Fibroblast of skin of scalp (primary cell): ENCODE measurements at regions not wholly inside any gene's neighbourhood (a gene's known extent, or its start where the extent isn't known, plus 50 kb on each side); places are given as distances from the start of the nearest gene placed in this dataset.

Experiments
- DNase-seq: peaks from one replicate; pipeline ENCODE4 v3.0.0-alpha.2; 2013

GRCh38 chr4:41859087-41859486 lies 76.1 kb upstream of the TMEM33 start:
- DNase-seq = no peak

- DNase-seq = no peak
Observed at GRCh38 chr4:41857226-41857641, 78.0 kb upstream of the TMEM33 start.

GRCh38 chr4:41856797-41857196 lies 78.4 kb upstream of the TMEM33 start:
- no peak for DNase-seq

- no peak for DNase-seq
Observed at GRCh38 chr4:41853973-41854372, 81.3 kb upstream of the TMEM33 start.

- DNase-seq = no peak
Observed at GRCh38 chr4:41852229-41852628, 83.0 kb upstream of the TMEM33 start.

- no peak for DNase-seq
Observed at GRCh38 chr4:41851621-41852020, 83.6 kb upstream of the TMEM33 start.

- DNase-seq = no peak
Observed at GRCh38 chr4:41844327-41844726, 90.9 kb upstream of the TMEM33 start.

- no peak for DNase-seq
Observed at GRCh38 chr4:41839916-41840854, 91.7 kb upstream of the PHOX2B start.

- DNase-seq = no peak
Observed at GRCh38 chr4:41838590-41838989, 90.1 kb upstream of the PHOX2B start.

GRCh38 chr4:41835321-41835995 lies 86.9 kb upstream of the PHOX2B start:
- no peak for DNase-seq

- no peak for DNase-seq
Observed at GRCh38 chr4:41832961-41833360, 84.4 kb upstream of the PHOX2B start.

- no peak for DNase-seq
Observed at GRCh38 chr4:41822325-41822724, 73.8 kb upstream of the PHOX2B start.

GRCh38 chr4:41820473-41820872 lies 71.9 kb upstream of the PHOX2B start:
- no peak for DNase-seq

- DNase-seq = no peak
Observed at GRCh38 chr4:41819621-41820020, 71.1 kb upstream of the PHOX2B start.

GRCh38 chr4:41815473-41815872 lies 66.9 kb upstream of the PHOX2B start:
- no peak for DNase-seq

GRCh38 chr4:41814565-41814964 lies 66.0 kb upstream of the PHOX2B start:
- DNase-seq = peak; percentile 15

- no peak for DNase-seq
Observed at GRCh38 chr4:41806807-41807206, 58.3 kb upstream of the PHOX2B start.

GRCh38 chr4:41802590-41802989 lies 54.1 kb upstream of the PHOX2B start:
- no peak for DNase-seq

GRCh38 chr4:41799126-41799525 lies 50.6 kb upstream of the PHOX2B start:
- DNase-seq = peak; percentile 7
